ENCODE measurements at regions not wholly inside any gene's neighbourhood (a gene's known extent, or its start where the extent isn't known, plus 50 kb on each side); places are given as distances from the start of the nearest gene placed in this dataset.

DNA sequence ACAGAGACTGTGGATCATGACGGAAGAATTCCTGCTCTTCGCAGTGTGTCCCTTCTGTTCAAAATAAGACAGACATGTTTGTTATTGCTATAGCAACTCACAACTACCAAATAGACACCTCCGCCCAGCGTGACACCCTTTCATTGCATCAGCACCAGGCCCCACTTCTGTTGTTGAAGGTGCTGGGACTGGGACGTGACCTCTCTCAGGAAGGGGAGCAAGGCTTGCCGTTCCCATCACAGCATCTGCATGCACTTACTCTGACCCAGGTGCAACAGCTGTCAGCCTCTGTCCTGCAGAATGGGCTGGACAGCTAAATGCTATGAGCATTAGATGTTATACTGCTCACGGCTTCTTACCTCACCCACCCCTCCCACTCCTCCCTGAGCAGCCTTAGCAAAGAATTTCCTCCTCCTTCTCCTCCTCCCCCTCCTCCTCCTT, 94.1 kb downstream of the DACT2 start:
- Histone ChIP-seq H3K4me2 (ENCODE audit: low read depth, low read length, poor library complexity, severe bottlenecking) (no peak overlapping the region), H3K4me1 (ENCODE audit: low read length) (no peaks in the 10 kb centered on the region), H3K79me2 (ENCODE audit: low read length) (no peaks in the 10 kb centered on the region), H2AFZ (ENCODE audit: low read length) (no peak overlapping the region), H3K27ac (ENCODE audit: low read length) (no peak overlapping the region), H3K27me3 (ENCODE audit: low read length) (no peaks in the 10 kb centered on the region), H3K9ac (ENCODE audit: low read length) (no peak overlapping the region), H3K36me3 (ENCODE audit: insufficient read depth, low read length) (no peaks in the 10 kb centered on the region), H3K9me2 (replicated peaks; ENCODE audit: insufficient read depth, low read length) (no peaks in the 10 kb centered on the region; the same call in 1 of the 2 replicates), H3K4me3 (ENCODE audit: low read length) (no peak overlapping the region), H3K9me3 (ENCODE audit: low read length) (no peaks in the 10 kb centered on the region), H4K20me1 (ENCODE audit: insufficient read depth, low read depth, low read length) (no peaks in the 10 kb centered on the region)
- DNase-seq: no peak

DNA sequence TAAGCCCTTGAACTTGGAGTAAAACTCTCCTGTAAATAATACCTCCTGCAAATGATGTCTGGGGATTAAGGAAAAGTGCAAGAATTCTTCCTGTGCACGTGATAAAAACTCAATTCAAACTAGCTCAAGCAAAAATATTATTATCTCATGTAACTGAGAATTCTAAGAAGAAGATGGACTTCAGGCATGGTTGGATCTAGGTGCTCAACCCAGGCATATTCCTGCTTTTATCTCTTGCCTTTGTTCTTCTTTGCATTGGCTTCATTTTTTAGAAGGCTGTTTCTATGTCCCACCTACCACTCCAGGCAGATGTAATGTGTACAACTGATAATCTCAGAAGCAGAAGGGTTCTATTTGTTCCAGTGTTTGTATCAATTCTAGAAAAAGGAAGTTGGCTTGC, 95.8 kb downstream of the DACT2 start:
- Histone ChIP-seq H3K4me3 (ENCODE audit: low read length) (no peak overlapping the region), H3K9me3 (ENCODE audit: low read length) (no peaks in the 10 kb centered on the region), H4K20me1 (ENCODE audit: insufficient read depth, low read depth, low read length) (no peaks in the 10 kb centered on the region), H3K4me2 (ENCODE audit: low read depth, low read length, poor library complexity, severe bottlenecking) (no peak overlapping the region), H2AFZ (ENCODE audit: low read length) (no peak overlapping the region), H3K9ac (ENCODE audit: low read length) (no peak overlapping the region), H3K36me3 (ENCODE audit: insufficient read depth, low read length) (no peaks in the 10 kb centered on the region), H3K79me2 (ENCODE audit: low read length) (no peaks in the 10 kb centered on the region), H3K27me3 (ENCODE audit: low read length) (no peaks in the 10 kb centered on the region), H3K27ac (ENCODE audit: low read length) (no peak overlapping the region), H3K9me2 (replicated peaks; ENCODE audit: insufficient read depth, low read length) (no peaks in the 10 kb centered on the region; the same call in 1 of the 2 replicates), H3K4me1 (ENCODE audit: low read length) (no peaks in the 10 kb centered on the region)
- no peak for DNase-seq

DNA sequence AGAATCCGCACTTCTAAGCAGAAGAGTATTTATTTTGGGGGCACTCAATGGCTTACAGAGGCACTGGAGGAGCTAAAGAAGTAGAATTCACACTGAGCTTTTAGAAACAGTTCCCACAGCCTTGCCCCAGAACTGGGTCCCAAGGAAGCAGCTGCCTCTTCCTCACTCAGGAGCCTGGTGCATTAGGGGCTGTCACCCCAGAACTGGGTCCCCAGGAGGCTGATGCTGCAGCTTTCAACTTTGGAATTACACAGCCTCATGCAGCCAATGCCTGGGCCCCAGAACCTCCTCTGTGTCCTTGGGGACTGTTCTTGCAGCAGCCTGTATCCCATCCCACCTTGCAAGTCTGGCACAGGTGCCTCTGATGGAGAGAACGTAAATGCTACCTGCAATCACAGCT, 96.4 kb downstream of the DACT2 start:
- Histone ChIP-seq H4K20me1 (ENCODE audit: insufficient read depth, low read depth, low read length) (no peaks in the 10 kb centered on the region), H2AFZ (ENCODE audit: low read length) (no peak overlapping the region), H3K79me2 (ENCODE audit: low read length) (no peaks in the 10 kb centered on the region), H3K9me2 (replicated peaks; ENCODE audit: insufficient read depth, low read length) (no peaks in the 10 kb centered on the region; the same call in 1 of the 2 replicates), H3K4me2 (ENCODE audit: low read depth, low read length, poor library complexity, severe bottlenecking) (no peak overlapping the region), H3K27me3 (ENCODE audit: low read length) (no peaks in the 10 kb centered on the region), H3K36me3 (ENCODE audit: insufficient read depth, low read length) (no peaks in the 10 kb centered on the region), H3K9ac (ENCODE audit: low read length) (no peak overlapping the region), H3K9me3 (ENCODE audit: low read length) (no peaks in the 10 kb centered on the region), H3K4me3 (ENCODE audit: low read length) (no peak overlapping the region), H3K27ac (ENCODE audit: low read length) (no peak overlapping the region), H3K4me1 (ENCODE audit: low read length) (no peaks in the 10 kb centered on the region)
- DNase-seq: no peak

DNA sequence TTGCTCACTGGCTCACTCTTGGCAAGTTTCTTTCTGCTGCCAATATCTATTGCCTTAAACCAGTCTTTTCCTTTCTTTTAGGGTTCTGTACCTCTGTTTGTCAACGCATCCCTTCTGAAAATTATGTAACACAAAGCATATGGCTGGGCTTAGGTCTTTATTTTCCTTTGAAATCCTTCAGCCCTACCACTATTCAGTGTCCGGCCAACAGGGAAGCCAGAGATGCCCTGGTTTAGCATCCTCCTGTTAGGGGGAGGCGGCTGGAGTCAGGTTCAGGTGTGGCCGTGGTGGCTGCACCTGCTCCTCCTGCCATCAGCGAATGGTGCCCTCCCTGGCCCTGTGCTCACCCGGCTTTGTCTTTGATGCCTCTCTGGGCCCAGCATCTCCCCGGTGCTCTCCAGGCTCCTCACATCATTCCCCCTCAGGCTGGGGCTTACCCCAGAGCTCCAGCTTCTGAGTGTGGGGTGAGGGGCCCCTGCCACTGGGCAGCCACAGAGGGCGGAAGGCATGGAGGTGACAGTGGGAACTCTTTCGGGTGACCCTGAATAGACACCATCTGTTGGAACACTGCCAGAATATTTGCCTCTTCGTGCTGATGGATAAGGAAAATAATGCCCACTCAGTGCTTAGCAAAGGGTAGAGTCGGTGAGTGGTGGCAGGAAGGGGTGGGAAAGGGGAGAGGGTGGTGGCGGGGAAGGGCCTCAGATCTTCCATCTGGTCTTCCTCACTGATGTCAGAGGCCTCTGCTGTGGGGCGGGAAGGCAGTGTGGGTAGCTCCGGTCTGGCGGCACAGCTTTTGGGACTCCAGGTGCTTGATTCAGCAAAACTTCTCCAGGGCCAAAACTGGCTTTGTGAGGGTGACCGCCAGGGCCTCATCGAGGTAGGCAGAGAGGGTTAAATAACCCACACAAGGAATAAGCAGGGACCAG, 97.2 kb downstream of the DACT2 start:
- no peak for DNase-seq
- Histone ChIP-seq H2AFZ (ENCODE audit: low read length) (no peak overlapping the region), H3K36me3 (ENCODE audit: insufficient read depth, low read length) (no peaks in the 10 kb centered on the region), H3K27ac (ENCODE audit: low read length) (no peak overlapping the region), H3K9ac (ENCODE audit: low read length) (no peak overlapping the region), H4K20me1 (ENCODE audit: insufficient read depth, low read depth, low read length) (no peaks in the 10 kb centered on the region), H3K4me2 (ENCODE audit: low read depth, low read length, poor library complexity, severe bottlenecking) (no peak overlapping the region), H3K4me3 (ENCODE audit: low read length) (no peak overlapping the region), H3K9me3 (ENCODE audit: low read length) (no peaks in the 10 kb centered on the region), H3K9me2 (replicated peaks; ENCODE audit: insufficient read depth, low read length) (no peaks in the 10 kb centered on the region; the same call in 1 of the 2 replicates), H3K4me1 (ENCODE audit: low read length) (no peaks in the 10 kb centered on the region), H3K79me2 (ENCODE audit: low read length) (no peaks in the 10 kb centered on the region), H3K27me3 (ENCODE audit: low read length) (no peaks in the 10 kb centered on the region)

DNA sequence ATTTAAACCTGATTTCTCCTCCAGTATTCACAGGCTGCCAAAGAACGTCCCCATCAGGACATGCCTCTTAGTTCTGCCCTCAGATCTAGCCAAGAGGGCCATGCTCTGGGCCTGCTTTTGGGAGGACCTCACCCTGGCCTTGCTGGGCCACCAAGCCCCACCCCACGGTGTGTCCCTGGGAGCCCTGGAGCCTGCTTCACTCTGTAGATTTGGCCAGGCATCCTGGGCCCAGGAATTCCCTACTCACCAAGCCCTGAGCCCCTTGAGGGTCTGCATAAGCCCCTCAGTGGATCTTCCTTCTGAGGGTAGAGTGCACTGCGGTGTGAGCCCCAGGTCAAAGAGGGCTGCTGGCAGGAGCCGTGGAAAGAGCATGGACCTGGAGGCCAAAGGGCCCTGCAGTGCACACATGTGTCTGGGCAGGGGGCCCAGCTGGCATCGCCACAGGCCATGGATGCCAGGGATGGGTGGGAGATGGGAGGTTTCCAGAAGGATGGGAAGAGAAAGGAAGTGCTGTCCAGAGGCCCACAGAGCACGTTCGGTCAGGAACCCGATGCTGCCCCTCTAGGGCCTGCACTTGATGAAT, 98.0 kb downstream of the DACT2 start:
- Histone ChIP-seq H3K4me3 (ENCODE audit: low read length) (no peak overlapping the region), H2AFZ (ENCODE audit: low read length) (no peak overlapping the region), H3K9me3 (ENCODE audit: low read length) (no peaks in the 10 kb centered on the region), H3K79me2 (ENCODE audit: low read length) (no peaks in the 10 kb centered on the region), H3K36me3 (ENCODE audit: insufficient read depth, low read length) (no peaks in the 10 kb centered on the region), H3K4me2 (ENCODE audit: low read depth, low read length, poor library complexity, severe bottlenecking) (no peak overlapping the region), H3K9me2 (replicated peaks; ENCODE audit: insufficient read depth, low read length) (no peaks in the 10 kb centered on the region; the same call in 1 of the 2 replicates), H3K9ac (ENCODE audit: low read length) (no peak overlapping the region), H4K20me1 (ENCODE audit: insufficient read depth, low read depth, low read length) (no peaks in the 10 kb centered on the region), H3K27ac (ENCODE audit: low read length) (no peak overlapping the region), H3K27me3 (ENCODE audit: low read length) (no peaks in the 10 kb centered on the region), H3K4me1 (ENCODE audit: low read length) (no peaks in the 10 kb centered on the region)
- no peak for DNase-seq

DNA sequence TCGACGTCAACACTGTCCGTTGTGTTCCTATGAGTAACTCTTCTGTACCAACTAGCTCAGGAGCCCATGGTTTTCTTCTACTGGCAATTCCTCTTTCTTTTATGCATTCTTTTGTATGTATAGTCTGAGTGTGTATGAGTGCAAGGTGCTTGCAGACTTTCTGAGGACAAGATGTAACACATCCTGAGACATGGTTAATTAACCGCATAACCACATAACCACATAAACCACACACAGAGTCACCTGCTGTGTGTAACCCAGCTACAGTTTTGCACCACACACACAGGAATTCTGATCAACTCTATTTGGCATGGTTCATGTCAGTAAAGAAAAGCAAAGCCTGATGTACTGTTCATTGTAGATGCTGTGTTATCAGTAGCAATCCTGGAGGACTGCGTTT, 98.6 kb downstream of the DACT2 start:
- H3K4me3 ChIP-seq (ENCODE audit: low read length): no peak overlapping the region
- no peaks in the 10 kb centered on the region for H3K27me3 ChIP-seq (ENCODE audit: low read length)
- no peaks in the 10 kb centered on the region for H3K36me3 ChIP-seq (ENCODE audit: insufficient read depth, low read length)
- no peak overlapping the region for H2AFZ ChIP-seq (ENCODE audit: low read length)
- H3K79me2 ChIP-seq (ENCODE audit: low read length): no peaks in the 10 kb centered on the region
- H4K20me1 ChIP-seq (ENCODE audit: insufficient read depth, low read depth, low read length): no peaks in the 10 kb centered on the region
- H3K9me3 ChIP-seq (ENCODE audit: low read length): no peaks in the 10 kb centered on the region
- no peaks in the 10 kb centered on the region for H3K4me1 ChIP-seq (ENCODE audit: low read length)
- H3K9ac ChIP-seq (ENCODE audit: low read length): no peak overlapping the region
- no peak for DNase-seq
- H3K4me2 ChIP-seq (ENCODE audit: low read depth, low read length, poor library complexity, severe bottlenecking): no peak overlapping the region
- H3K27ac ChIP-seq (ENCODE audit: low read length): no peak overlapping the region
- no peaks in the 10 kb centered on the region; the same call in 1 of the 2 replicates for H3K9me2 ChIP-seq (replicated peaks; ENCODE audit: insufficient read depth, low read length)

DNA sequence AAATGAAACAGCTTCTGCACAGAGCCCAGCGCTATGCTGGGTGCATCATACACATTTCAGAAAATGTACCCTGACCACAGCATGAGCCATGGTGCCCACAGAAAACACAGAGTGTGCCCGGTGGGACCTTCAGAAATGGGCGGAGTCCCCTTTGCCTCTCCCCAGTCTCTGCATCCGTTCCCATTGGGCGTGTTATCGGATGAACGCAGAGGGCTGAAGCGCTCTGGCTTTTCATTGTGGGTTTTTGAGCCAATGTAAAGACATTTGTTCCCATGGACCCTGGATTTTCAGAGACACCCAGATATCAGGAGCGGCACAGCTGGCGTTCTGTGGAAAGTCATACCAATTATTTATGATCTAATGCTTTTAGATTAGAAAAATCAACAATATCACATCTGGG, 99.8 kb downstream of the DACT2 start:
- Histone ChIP-seq H3K79me2 (ENCODE audit: low read length) (no peaks in the 10 kb centered on the region), H3K27me3 (ENCODE audit: low read length) (no peaks in the 10 kb centered on the region), H3K27ac (ENCODE audit: low read length) (no peak overlapping the region), H3K4me1 (ENCODE audit: low read length) (no peaks in the 10 kb centered on the region), H3K9me2 (replicated peaks; ENCODE audit: insufficient read depth, low read length) (no peaks in the 10 kb centered on the region; the same call in 1 of the 2 replicates), H4K20me1 (ENCODE audit: insufficient read depth, low read depth, low read length) (no peaks in the 10 kb centered on the region), H3K9me3 (ENCODE audit: low read length) (no peaks in the 10 kb centered on the region), H3K4me3 (ENCODE audit: low read length) (no peak overlapping the region), H3K4me2 (ENCODE audit: low read depth, low read length, poor library complexity, severe bottlenecking) (no peak overlapping the region), H3K9ac (ENCODE audit: low read length) (no peak overlapping the region), H2AFZ (ENCODE audit: low read length) (no peak overlapping the region), H3K36me3 (ENCODE audit: insufficient read depth, low read length) (no peaks in the 10 kb centered on the region)
- DNase-seq: no peak

DNA sequence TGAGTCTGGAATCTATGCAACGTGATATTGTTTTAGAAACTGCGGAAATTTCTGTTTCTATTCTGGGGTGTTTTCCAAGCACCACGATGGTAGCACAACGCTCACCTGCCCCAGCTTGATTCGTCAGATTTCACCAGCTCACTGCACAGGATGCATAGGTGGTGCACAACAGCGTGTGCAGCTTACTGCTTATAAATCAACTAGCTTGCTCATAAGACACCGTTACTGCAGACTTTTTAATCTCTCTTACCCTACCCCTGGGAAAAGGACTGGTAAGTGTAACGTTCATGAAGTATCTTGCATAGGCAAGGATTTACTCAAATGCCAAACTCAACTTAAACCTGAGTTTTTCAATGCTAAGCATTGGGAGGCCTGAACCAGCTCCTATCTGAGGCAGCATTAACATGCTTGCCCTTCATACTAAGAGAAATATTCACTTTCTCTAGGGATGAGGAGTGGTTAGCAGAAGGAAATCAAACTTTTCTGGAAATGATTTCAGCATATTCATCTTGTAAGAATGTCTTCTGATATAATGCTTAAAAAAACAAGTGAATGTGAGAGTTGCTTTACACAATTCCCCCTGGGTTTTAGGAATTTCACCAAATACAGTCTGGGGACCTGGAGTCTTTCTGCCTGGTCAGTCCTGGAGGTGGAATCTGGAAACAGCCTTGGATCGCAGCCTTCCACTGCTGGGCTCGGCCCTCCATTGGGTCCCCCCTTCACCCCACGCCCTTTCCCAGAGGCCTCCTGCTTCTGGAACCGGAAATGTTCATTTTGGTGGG, 100.6 kb downstream of the DACT2 start:
- Histone ChIP-seq H3K27me3 (ENCODE audit: low read length) (no peaks in the 10 kb centered on the region), H3K9me2 (replicated peaks; ENCODE audit: insufficient read depth, low read length) (no peaks in the 10 kb centered on the region; the same call in 1 of the 2 replicates), H3K4me1 (ENCODE audit: low read length) (no peaks in the 10 kb centered on the region), H3K4me3 (ENCODE audit: low read length) (no peak overlapping the region), H3K27ac (ENCODE audit: low read length) (no peak overlapping the region), H2AFZ (ENCODE audit: low read length) (no peak overlapping the region), H3K36me3 (ENCODE audit: insufficient read depth, low read length) (no peaks in the 10 kb centered on the region), H3K9me3 (ENCODE audit: low read length) (no peaks in the 10 kb centered on the region), H3K79me2 (ENCODE audit: low read length) (no peaks in the 10 kb centered on the region), H3K9ac (ENCODE audit: low read length) (no peak overlapping the region), H3K4me2 (ENCODE audit: low read depth, low read length, poor library complexity, severe bottlenecking) (no peak overlapping the region), H4K20me1 (ENCODE audit: insufficient read depth, low read depth, low read length) (no peaks in the 10 kb centered on the region)
- no peak for DNase-seq

Data from Karpas-422 (cell line).